ENCODE measurements at regions not wholly inside any gene's neighbourhood (a gene's known extent, or its start where the extent isn't known, plus 50 kb on each side); places are given as distances from the start of the nearest gene placed in this dataset.
"Not testable (repeated sequence)": the region's sequence is repeated elsewhere in the genome, so short reads cannot be mapped to it uniquely, and the experiment has no call there.

DNA sequence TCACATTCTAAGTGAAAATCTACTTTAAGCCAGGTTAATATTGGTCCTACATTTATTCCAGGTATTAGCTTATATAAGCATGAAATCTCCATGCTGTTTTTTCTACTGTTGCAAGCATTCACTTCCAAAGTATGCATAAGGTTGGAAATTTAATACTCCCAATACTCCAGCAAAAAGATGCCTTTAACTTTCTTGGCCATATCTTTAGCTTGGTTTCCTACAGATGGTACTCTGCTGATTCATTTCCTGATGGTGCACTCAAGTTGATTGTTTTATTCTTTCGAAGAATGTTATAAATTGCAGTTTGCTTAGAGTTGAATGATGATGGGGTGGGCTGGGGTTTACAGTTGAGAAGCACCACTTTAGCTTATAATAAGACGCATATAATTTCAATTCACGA lies 330.2 kb downstream of the PTTG2 start:
- peaks cover 35% of the 10 kb centered on the region for H3K9me3 Mint-ChIP-seq
- H3K36me3 Mint-ChIP-seq (ENCODE audit: low read depth) = peaks cover 4% of the 10 kb centered on the region
- DNase-seq (ENCODE audit: low spot score) = no peak
- H3K27ac Mint-ChIP-seq = no peak overlapping the region
- H3K4me1 Mint-ChIP-seq (ENCODE audit: low read depth) = no peaks in the 10 kb centered on the region
- H3K4me3 Mint-ChIP-seq = no peak overlapping the region
- peaks cover 17% of the 10 kb centered on the region for H3K27me3 Mint-ChIP-seq (ENCODE audit: insufficient read depth)
- intact Hi-C loops (cut with micrococcal nuclease) = no loop called here

- Mint-ChIP-seq H3K27me3 (ENCODE audit: insufficient read depth) (peaks cover 19% of the 10 kb centered on the region), H3K4me1 (ENCODE audit: low read depth) (no peaks in the 10 kb centered on the region)
- DNase-seq (ENCODE audit: low spot score) = no peak
Observed at GRCh38 chr4:38290914-38291313, 330.7 kb downstream of the PTTG2 start.

GRCh38 chr4:38292529-38292928 lies 332.3 kb downstream of the PTTG2 start:
- Mint-ChIP-seq H3K4me1 (ENCODE audit: low read depth) (no peaks in the 10 kb centered on the region), H3K9me3 (peaks cover 48% of the 10 kb centered on the region), H3K4me3 (no peak overlapping the region), H3K27ac (no peak overlapping the region), H3K36me3 (ENCODE audit: low read depth) (peaks cover 4% of the 10 kb centered on the region), H3K27me3 (ENCODE audit: insufficient read depth) (peaks cover 23% of the 10 kb centered on the region)
- intact Hi-C loops (cut with micrococcal nuclease) = no loop called here
- no peak for DNase-seq (ENCODE audit: low spot score)

More at GRCh38 chr4:38290914-38291313, 330.7 kb downstream of the PTTG2 start:
- Mint-ChIP-seq H3K4me3 (no peak overlapping the region), H3K27ac (no peak overlapping the region), H3K9me3 (peaks cover 40% of the 10 kb centered on the region), H3K36me3 (ENCODE audit: low read depth) (peaks cover 4% of the 10 kb centered on the region)
- intact Hi-C loops (cut with micrococcal nuclease) = no loop called here

GRCh38 chr4:38294238-38294637 lies 334.0 kb downstream of the PTTG2 start:
- Mint-ChIP-seq H3K9me3 (peaks cover 63% of the 10 kb centered on the region), H3K27ac (no peak overlapping the region), H3K27me3 (ENCODE audit: insufficient read depth) (peaks cover 23% of the 10 kb centered on the region), H3K36me3 (ENCODE audit: low read depth) (peaks cover 11% of the 10 kb centered on the region), H3K4me3 (no peak overlapping the region), H3K4me1 (ENCODE audit: low read depth) (no peaks in the 10 kb centered on the region)
- no peak for DNase-seq (ENCODE audit: low spot score)
- intact Hi-C loops (cut with micrococcal nuclease) = no loop called here

DNA sequence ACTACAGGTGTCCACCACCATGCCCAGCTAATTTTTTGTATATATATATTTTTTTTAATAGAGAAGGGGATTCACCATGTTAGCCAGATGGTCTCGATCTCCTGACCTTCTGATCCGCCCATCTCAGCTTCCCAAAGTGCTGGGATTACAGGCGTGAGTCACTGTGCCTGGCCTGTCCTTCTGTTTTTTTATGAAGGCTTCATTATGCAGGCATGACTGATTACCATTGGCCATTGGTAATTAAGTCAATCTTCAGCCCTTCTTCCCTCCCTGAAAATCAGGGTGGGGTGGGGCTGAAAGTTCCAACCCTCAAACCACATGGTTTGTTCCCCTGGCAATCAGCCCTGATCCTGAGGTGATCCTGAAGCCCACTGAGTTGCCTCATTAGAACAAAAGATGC lies 336.9 kb downstream of the PTTG2 start:
- Mint-ChIP-seq H3K27me3 (ENCODE audit: insufficient read depth) (peaks cover 25% of the 10 kb centered on the region), H3K36me3 (ENCODE audit: low read depth) (peaks cover 14% of the 10 kb centered on the region), H3K4me1 (ENCODE audit: low read depth) (no peaks in the 10 kb centered on the region), H3K4me3 (no peak overlapping the region), H3K27ac (no peak overlapping the region), H3K9me3 (peaks cover 79% of the 10 kb centered on the region)
- DNase-seq (ENCODE audit: low spot score) = no peak
- intact Hi-C loops (cut with micrococcal nuclease) = no loop called here

GRCh38 chr4:38298868-38299713 lies 338.9 kb downstream of the PTTG2 start:
- peaks cover 73% of the 10 kb centered on the region for H3K9me3 Mint-ChIP-seq
- H3K4me1 Mint-ChIP-seq (ENCODE audit: low read depth) = no peaks in the 10 kb centered on the region

DNA sequence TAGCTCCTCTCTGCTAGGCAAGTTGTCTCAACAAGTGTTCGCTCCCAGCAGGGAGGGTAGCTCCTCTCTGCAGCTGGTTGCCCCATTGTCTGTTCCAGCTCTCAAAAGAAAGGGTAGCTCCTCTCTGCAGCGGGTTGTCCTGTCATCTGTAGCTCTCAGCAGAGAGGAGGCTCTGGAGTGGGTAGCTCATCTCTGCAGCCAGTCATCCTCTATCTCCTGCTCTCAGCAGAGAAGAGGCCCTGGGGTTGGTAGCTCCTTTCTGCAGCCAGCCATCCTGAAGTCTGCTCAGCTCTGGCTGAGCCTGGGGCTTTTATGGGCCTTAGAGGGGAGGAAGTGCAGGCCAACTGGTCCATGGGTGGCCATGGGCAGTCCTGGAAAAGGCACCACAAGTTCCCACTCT lies 342.7 kb downstream of the PTTG2 start:
- H3K27me3 Mint-ChIP-seq (ENCODE audit: insufficient read depth) = peaks cover 11% of the 10 kb centered on the region
- H3K27ac Mint-ChIP-seq = no peak overlapping the region
- peaks cover 57% of the 10 kb centered on the region for H3K9me3 Mint-ChIP-seq
- no peak for DNase-seq (ENCODE audit: low spot score)
- H3K36me3 Mint-ChIP-seq (ENCODE audit: low read depth) = peaks cover 12% of the 10 kb centered on the region
- H3K4me3 Mint-ChIP-seq = no peak overlapping the region
- intact Hi-C loops (cut with micrococcal nuclease) = no loop called here
- H3K4me1 Mint-ChIP-seq (ENCODE audit: low read depth) = peaks cover 20% of the 10 kb centered on the region

More at GRCh38 chr4:38298868-38299713, 338.9 kb downstream of the PTTG2 start:
- no peak for DNase-seq (ENCODE audit: low spot score)
- intact Hi-C loops (cut with micrococcal nuclease) = no loop called here
- H3K27me3 Mint-ChIP-seq (ENCODE audit: insufficient read depth) = peaks cover 18% of the 10 kb centered on the region
- H3K4me3 Mint-ChIP-seq = no peak overlapping the region
- no peak overlapping the region for H3K27ac Mint-ChIP-seq
- peaks cover 14% of the 10 kb centered on the region for H3K36me3 Mint-ChIP-seq (ENCODE audit: low read depth)

GRCh38 chr4:38304460-38304859 lies 344.3 kb downstream of the PTTG2 start:
- DNase-seq (ENCODE audit: low spot score); H3K27ac Mint-ChIP-seq; intact Hi-C loops (cut with micrococcal nuclease); H3K4me3 Mint-ChIP-seq; H3K36me3 Mint-ChIP-seq (ENCODE audit: low read depth): not testable (repeated sequence)
- peaks cover 29% of the 10 kb centered on the region for H3K4me1 Mint-ChIP-seq (ENCODE audit: low read depth)
- peaks cover 16% of the 10 kb centered on the region for H3K27me3 Mint-ChIP-seq (ENCODE audit: insufficient read depth)
- peaks cover 44% of the 10 kb centered on the region for H3K9me3 Mint-ChIP-seq

DNA sequence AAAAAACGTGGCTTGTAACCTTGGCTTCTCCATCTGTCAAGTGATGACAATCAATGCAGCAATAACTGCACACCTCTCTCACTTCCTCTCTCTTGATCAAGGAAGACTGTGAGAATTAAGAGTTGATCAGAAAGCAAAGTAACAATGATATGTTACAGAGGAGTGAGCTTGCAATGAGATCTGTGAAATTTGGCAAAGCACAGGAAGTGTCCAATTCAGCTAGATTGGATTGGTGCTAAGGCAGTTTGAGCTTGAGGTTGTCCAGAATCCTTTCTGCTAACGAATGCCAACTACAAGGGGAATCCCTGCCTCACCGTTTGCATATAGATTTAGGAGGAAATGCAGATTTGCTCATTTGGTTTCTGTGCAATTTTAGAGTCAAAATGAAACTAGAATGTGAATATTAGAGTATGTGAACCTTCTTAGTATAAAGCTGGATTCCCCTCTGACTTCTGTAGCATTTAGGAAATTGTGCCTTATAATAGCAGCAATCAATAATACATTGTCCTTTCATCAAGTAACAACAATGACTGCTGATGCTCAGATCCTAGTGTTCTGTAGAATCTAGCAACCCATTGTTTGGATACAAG lies 346.4 kb downstream of the PTTG2 start:
- peak; percentile 46 for DNase-seq (ENCODE audit: low spot score)
- Mint-ChIP-seq H3K36me3 (ENCODE audit: low read depth) (peaks cover 8% of the 10 kb centered on the region), H3K27me3 (ENCODE audit: insufficient read depth) (peaks cover 7% of the 10 kb centered on the region), H3K27ac (peak overlapping the region; percentile 61), H3K9me3 (peaks cover 25% of the 10 kb centered on the region), H3K4me3 (peak overlapping the region; percentile 54), H3K4me1 (ENCODE audit: low read depth) (peaks cover 50% of the 10 kb centered on the region)
- intact Hi-C loops (cut with micrococcal nuclease) = loop anchor here (1.0 to 2.0 kb wide), 7 partner anchors 29 to 446 kb away; no protein-coding TSS in a partner anchor

GRCh38 chr4:38308728-38309311 lies 348.6 kb downstream of the PTTG2 start:
- Mint-ChIP-seq H3K4me3 (no peak overlapping the region), H3K9me3 (peaks cover 15% of the 10 kb centered on the region), H3K27ac (no peak overlapping the region), H3K27me3 (ENCODE audit: insufficient read depth) (peaks cover 11% of the 10 kb centered on the region), H3K4me1 (ENCODE audit: low read depth) (peaks cover 66% of the 10 kb centered on the region), H3K36me3 (ENCODE audit: low read depth) (peaks cover 11% of the 10 kb centered on the region)
- intact Hi-C loops (cut with micrococcal nuclease) = no loop called here
- no peak for DNase-seq (ENCODE audit: low spot score)

GRCh38 chr4:38309471-38309870 lies 349.3 kb downstream of the PTTG2 start:
- Mint-ChIP-seq H3K36me3 (ENCODE audit: low read depth) (peaks cover 13% of the 10 kb centered on the region), H3K4me3 (no peak overlapping the region), H3K4me1 (ENCODE audit: low read depth) (peaks cover 73% of the 10 kb centered on the region), H3K27ac (no peak overlapping the region), H3K27me3 (ENCODE audit: insufficient read depth) (peaks cover 11% of the 10 kb centered on the region), H3K9me3 (peaks cover 11% of the 10 kb centered on the region)
- DNase-seq (ENCODE audit: low spot score) = no peak
- intact Hi-C loops (cut with micrococcal nuclease) = no loop called here

DNA sequence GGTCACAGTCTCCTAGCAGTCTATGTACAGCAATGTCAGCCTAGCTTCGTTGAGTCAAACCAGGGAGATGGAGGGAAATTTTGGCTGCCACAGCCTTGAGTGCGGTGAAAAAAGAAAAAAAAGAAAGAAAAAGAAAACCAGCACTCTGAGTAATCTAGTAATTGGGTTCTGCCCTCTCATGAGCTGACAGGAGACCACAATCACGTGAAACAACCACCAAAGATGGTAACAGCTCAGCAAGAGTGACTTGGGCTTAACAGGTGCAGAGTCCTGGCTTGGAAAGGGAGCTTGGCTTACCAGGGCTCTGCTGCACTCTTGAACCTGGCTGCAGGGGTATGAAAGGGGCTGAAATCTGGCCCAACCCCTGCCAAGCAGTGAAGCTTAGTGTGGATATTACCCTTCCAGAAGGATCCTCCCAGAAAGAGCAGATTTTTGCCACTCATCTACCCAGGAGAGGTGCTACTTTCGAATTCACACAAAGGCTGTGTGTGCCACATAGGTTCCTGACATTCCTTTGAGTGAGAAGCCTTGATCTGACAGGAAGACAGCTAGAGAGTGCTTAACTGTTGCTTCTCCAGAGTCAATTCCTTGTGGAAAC lies 350.3 kb downstream of the PTTG2 start:
- intact Hi-C loops (cut with micrococcal nuclease) = loop anchor here (1.0 to 10.0 kb wide), 16 partner anchors 9 to 1894 kb away; partner anchors contain the start of genes PGM2, TLR1 and TLR6
- H3K9me3 Mint-ChIP-seq = peaks cover 7% of the 10 kb centered on the region
- peaks cover 15% of the 10 kb centered on the region for H3K27me3 Mint-ChIP-seq (ENCODE audit: insufficient read depth)
- H3K4me1 Mint-ChIP-seq (ENCODE audit: low read depth) = peaks cover 81% of the 10 kb centered on the region
- H3K27ac Mint-ChIP-seq = peak overlapping the region; percentile 90
- H3K36me3 Mint-ChIP-seq (ENCODE audit: low read depth) = peaks cover 13% of the 10 kb centered on the region
- DNase-seq (ENCODE audit: low spot score) = peak; percentile 83
- H3K4me3 Mint-ChIP-seq = peak overlapping the region; percentile 51

Measured in activated T-helper 1 cell treated with anti-CD3 and anti-CD28 coated beads, Interleukin-12 subunit alpha, Interleukin-12 subunit beta, Interleukin-2, Interleukin-4 antibody, amounts not matched to agents 30 ng/mL and 10 ng/mL and 1 ng/mL, durations not matched to agents 14 hours and 24 hours and 36 hours (primary cell).